ENCODE measurements at regions not wholly inside any gene's neighbourhood (a gene's known extent, or its start where the extent isn't known, plus 50 kb on each side); places are given as distances from the start of the nearest gene placed in this dataset.

DNA sequence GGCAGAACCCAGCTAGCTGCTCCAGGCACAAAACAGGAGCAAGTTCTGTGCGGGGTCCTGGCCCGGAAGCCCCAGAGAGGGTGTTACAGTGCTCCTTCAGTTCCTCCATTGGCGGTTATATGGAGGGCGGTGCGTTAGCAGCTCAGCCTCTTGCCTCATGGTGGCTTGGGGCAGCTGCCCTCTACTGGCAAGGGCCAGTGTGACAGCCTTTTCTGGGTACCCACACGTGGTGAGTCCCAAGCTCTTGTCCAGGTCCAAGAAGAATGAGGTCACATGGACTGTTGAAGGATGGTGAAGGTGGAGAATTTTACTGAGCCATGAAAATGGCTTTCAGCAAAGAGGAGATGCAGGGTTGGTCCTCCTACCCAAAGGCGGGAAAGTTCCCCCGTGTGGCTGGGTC is 100.5 kb downstream of the WT1 start:
- intact Hi-C loops (cut with DNase I) = no loop called here
- ATAC-seq (ENCODE audit: low FRiP score) = no peak

More for the DNA sequence above, 100.5 kb downstream of the WT1 start:
- H3K9me3 ChIP-seq (ENCODE audit: control insufficient read depth, low read length) = no peaks in the 10 kb centered on the region
- H3K4me1 ChIP-seq (ENCODE audit: control insufficient read depth in 1 of 2, insufficient read depth in 2 of 2, low read length in 2 of 2) = no peaks in the 10 kb centered on the region
- 91 to 92% methylated on average over 8 of the region's 8 CpGs for WGBS, 2 donors
- no peaks in the 10 kb centered on the region for H3K27me3 ChIP-seq (ENCODE audit: control insufficient read depth in 1 of 2, insufficient read depth in 2 of 2, low read length in 1 of 2)
- H3K4me3 ChIP-seq (ENCODE audit: low read length in 2 of 2) = no peak overlapping the region
- no peaks in the 10 kb centered on the region for H3K36me3 ChIP-seq (ENCODE audit: control insufficient read depth in 1 of 2, insufficient read depth in 2 of 2, low read length in 1 of 2)
- H3K27ac ChIP-seq (ENCODE audit: low read depth in 1 of 2, low read length in 2 of 2) = no peak overlapping the region
- DNase-seq = no peak
